Mammary epithelial cell (primary cell): ENCODE measurements at regions not wholly inside any gene's neighbourhood (a gene's known extent, or its start where the extent isn't known, plus 50 kb on each side); places are given as distances from the start of the nearest gene placed in this dataset.
A peak's percentile ranks its signal among the peaks of the same experiment; 100 is the strongest.

Experiments
- EZH2 ChIP-seq: IDR thresholded peaks from 2 replicates; pipeline ENCODE4 v1.6.1; 2012; ENCODE audit warnings: low read length, inconsistent platforms, borderline replicate concordance
- TF ChIP-seq, protein P1 (sequence below), 2 donors: IDR thresholded peaks in 1 of 2; conservative IDR thresholded peaks in 1 of 2; 2 replicates each; pipeline ENCODE4 v1.5.1; 2011 to 2012; ENCODE audit warnings: inconsistent platforms in 2 of 2, low read length in 2 of 2, mild to moderate bottlenecking in 2 of 2, control low read depth in 1 of 2, low read depth in 1 of 2; ENCODE audit not compliant: insufficient read depth in 1 of 2; ENCODE audit errors: extremely low read depth in 1 of 2

DNA sequence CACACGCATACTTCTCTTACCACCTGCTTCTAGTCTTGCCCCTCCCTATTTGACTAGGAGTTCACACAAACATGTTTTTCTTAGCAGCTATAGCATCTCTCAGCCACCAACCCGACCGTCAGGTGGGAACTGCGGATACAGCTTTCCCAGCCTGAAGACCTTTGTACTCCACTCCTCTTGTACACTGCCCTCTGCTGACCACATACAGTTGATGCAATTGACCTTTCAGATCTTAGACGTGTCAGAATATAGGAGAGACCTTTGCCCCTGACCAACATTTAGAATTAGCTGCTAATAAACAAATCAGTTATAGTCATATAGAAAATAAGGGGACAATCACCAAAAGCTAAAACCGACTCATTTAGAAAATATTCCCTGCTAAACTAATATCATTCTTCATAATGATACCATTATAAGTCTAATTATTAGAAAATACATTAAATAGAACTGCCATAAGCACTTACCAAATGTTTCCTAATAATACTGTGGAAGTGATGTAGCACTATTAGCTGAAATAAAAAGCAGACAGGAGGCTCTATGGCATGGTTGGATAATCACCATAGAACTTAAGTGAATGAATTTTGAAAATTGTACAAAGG, 208.4 kb downstream of the RAD51AP2 start:
- no peak for TF ChIP-seq EZH2
- TF ChIP-seq, protein P1, sequence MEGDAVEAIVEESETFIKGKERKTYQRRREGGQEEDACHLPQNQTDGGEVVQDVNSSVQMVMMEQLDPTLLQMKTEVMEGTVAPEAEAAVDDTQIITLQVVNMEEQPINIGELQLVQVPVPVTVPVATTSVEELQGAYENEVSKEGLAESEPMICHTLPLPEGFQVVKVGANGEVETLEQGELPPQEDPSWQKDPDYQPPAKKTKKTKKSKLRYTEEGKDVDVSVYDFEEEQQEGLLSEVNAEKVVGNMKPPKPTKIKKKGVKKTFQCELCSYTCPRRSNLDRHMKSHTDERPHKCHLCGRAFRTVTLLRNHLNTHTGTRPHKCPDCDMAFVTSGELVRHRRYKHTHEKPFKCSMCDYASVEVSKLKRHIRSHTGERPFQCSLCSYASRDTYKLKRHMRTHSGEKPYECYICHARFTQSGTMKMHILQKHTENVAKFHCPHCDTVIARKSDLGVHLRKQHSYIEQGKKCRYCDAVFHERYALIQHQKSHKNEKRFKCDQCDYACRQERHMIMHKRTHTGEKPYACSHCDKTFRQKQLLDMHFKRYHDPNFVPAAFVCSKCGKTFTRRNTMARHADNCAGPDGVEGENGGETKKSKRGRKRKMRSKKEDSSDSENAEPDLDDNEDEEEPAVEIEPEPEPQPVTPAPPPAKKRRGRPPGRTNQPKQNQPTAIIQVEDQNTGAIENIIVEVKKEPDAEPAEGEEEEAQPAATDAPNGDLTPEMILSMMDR (conservative IDR thresholded peaks at IDR 0.05 in 1 of 2, IDR thresholded peaks at IDR 0.05 in 1 of 2; ENCODE audit: extremely low read depth in 1 of 2, insufficient read depth in 1 of 2, low read depth in 1 of 2, low read length in 2 of 2): peak; percentile 70 to 91
